Activated naive CD8-positive, alpha-beta T cell treated with anti-CD3 and anti-CD28 coated beads for 36 hours (primary cell): ENCODE measurements at regions not wholly inside any gene's neighbourhood (a gene's known extent, or its start where the extent isn't known, plus 50 kb on each side); places are given as distances from the start of the nearest gene placed in this dataset.

Source experiments
- DNase-seq: peaks from one replicate; pipeline ENCODE4 v3.0.0; 2021
- H3K27ac Mint-ChIP-seq: one replicate; pipeline ENCODE4 v1.8.0; 2022; ENCODE audit warnings: mild to moderate bottlenecking, moderate library complexity, mixed read lengths
- H3K27me3 Mint-ChIP-seq: one replicate; pipeline ENCODE4 v1.8.0; 2022; ENCODE audit warnings: mild to moderate bottlenecking, mixed read lengths
- H3K36me3 Mint-ChIP-seq: one replicate; pipeline ENCODE4 v1.8.0; 2021; ENCODE audit warnings: mild to moderate bottlenecking, mixed read lengths
- H3K4me1 Mint-ChIP-seq: one replicate; pipeline ENCODE4 v1.8.0; 2021; ENCODE audit warnings: mixed read lengths
- H3K4me3 Mint-ChIP-seq: one replicate; pipeline ENCODE4 v1.8.0; 2022; ENCODE audit warnings: mild to moderate bottlenecking, moderate library complexity, mixed read lengths
- H3K9me3 Mint-ChIP-seq: one replicate; pipeline ENCODE4 v1.8.0; 2022; ENCODE audit warnings: mixed read lengths

DNA sequence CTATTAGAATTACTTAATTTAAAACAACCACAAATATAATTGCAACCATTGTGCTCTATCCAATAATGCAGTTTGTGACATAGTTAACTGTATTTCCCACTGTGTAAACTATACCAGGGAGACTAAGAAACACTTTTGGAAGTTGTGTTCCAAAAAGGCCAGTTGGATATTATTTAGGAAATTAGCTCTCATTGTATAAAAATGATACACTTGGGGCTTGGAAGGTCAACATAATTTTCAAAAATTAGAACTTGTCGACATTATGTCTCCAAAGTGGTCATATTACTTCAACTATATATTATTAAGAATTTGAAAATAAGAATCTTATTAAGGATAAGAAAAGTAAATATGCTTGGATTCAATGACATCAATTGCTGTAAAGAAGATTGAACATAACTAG lies 876.6 kb downstream of the MRPL39 start:
- Mint-ChIP-seq H3K4me3 (no peak overlapping the region), H3K27me3 (no peaks in the 10 kb centered on the region), H3K36me3 (no peaks in the 10 kb centered on the region), H3K9me3 (no peaks in the 10 kb centered on the region), H3K27ac (no peak overlapping the region), H3K4me1 (no peaks in the 10 kb centered on the region)
- no peak for DNase-seq

DNA sequence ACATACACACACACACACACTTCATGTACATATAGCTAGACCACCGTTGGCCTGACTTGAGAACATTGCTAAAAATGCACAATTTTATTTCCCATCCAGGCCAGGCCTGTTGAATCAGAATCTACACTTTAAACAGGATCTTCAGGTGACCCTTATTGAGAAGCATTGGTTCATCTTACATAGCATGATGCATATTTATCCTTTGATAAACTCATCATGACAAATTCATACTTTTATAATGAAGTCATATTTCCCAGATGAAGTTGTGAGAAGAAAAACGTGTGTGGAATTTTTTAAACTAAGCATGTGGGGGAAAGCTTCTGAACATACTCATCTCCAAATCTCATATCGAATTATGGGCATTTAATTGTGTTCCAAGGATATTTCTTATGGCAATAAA lies 877.7 kb downstream of the MRPL39 start:
- no peak overlapping the region for H3K4me3 Mint-ChIP-seq
- no peak for DNase-seq
- no peaks in the 10 kb centered on the region for H3K27me3 Mint-ChIP-seq
- H3K27ac Mint-ChIP-seq = no peak overlapping the region
- H3K4me1 Mint-ChIP-seq = no peaks in the 10 kb centered on the region
- H3K36me3 Mint-ChIP-seq = no peaks in the 10 kb centered on the region
- H3K9me3 Mint-ChIP-seq = no peaks in the 10 kb centered on the region

DNA sequence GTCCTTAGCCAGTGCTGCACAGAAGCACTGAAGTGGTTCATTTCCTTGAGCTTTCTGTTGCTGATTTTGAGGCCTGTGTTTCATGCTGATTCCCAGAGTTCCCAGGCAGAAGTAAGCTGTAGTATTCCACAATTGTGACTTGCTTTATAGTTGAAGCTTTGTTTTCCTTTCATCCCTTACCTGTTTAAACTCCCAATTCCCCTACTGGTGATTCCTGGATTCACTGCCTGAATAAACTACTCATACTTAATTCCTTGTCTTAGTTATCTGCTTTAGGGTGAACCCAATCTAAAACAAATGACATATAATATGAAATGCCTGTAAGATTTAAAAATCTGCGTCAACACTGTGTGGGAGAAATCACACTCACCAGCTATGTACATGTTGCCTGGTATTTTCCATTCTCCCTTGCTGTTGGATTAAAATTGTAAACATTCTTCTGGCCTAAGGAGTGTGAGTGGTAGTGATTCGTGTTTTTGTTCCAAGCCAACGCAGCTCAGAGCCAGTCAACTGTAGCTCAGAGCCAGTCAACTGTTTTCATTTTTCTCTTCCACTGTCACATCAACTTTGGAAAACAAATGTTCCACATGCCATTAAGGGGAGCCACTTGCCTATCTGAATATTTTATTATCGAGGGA lies 879.4 kb downstream of the MRPL39 start:
- Mint-ChIP-seq H3K27me3 (no peaks in the 10 kb centered on the region), H3K4me3 (no peak overlapping the region), H3K9me3 (no peaks in the 10 kb centered on the region), H3K4me1 (no peaks in the 10 kb centered on the region), H3K27ac (no peak overlapping the region), H3K36me3 (no peaks in the 10 kb centered on the region)
- DNase-seq = no peak

DNA sequence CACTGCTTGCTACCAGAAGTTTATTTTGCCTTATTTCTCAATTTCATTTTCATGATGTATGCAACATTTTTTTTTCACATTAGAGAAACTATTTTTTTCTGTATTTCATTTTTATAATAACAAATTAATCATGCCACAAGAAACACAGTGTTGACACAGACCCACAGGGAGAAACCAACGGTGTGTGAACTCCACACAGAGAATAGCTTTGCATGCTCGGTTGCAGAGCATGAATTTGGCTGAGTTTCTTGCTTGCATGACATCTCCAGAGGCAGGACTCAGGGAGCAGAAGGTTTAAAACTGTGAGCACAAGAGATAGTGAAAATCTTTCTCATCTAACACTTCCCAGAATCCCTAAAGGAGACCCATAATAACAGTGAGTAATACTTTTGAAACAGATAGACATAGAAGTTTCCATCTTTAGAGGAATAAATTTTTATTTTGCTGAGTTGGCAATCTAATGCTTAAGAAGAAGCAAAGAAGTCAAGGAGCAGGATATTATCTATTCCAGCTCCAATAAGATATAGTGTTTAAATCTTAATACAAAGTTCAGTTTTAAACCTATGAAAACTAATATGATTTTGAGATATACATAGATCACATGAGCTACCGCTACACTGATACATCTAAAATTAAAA lies 890.9 kb downstream of the MRPL39 start:
- Mint-ChIP-seq H3K36me3 (no peaks in the 10 kb centered on the region), H3K27ac (no peak overlapping the region), H3K4me3 (no peak overlapping the region), H3K27me3 (no peaks in the 10 kb centered on the region), H3K4me1 (no peaks in the 10 kb centered on the region), H3K9me3 (no peaks in the 10 kb centered on the region)
- no peak for DNase-seq

DNA sequence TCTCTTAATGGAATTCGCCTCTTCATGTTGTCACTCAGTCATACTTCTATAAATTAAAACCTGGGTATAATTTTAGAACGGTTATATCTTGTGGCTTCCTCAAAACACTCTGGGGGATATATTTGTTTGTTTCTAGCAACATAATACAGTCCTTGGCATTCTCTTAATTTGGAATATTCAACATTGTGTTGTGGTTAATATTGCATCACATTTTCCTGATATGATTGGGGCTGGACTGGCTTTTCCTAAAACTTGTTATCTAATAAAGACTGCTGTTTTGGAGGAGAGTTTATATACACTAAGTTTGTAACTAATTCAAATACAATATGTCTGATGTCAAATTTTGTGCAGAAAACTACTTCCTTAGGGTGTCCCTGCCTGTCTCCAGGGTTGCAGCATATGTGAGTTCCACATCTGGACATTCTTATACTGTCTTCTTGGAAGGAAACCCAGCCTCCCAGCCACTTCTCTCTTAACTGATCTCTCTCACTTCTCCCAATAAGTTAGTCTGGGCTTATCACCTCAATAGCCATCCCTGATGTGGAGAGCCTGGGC lies 892.6 kb downstream of the MRPL39 start:
- Mint-ChIP-seq H3K4me1 (no peaks in the 10 kb centered on the region), H3K27ac (no peak overlapping the region), H3K27me3 (no peaks in the 10 kb centered on the region), H3K9me3 (no peaks in the 10 kb centered on the region), H3K4me3 (no peak overlapping the region), H3K36me3 (no peaks in the 10 kb centered on the region)
- no peak for DNase-seq

DNA sequence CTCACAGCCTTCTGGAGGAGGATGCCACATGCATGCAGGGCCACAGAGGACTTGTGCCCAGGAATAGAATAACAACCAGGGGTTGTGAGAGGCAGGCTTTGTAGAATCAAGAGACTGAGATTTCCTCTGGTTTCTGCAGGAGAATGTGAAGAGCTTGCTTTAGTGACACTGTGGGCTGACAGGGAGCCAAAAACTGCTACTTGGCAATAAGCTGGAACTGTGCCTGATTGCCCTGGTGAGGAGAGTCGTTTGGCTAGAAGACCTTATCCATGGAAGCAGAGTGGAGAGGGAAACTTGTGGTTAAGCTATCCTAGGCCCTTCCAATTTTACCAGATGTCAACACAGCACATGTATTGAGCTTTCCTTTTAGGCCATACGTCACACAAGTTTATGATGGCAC lies 902.1 kb downstream of the MRPL39 start:
- Mint-ChIP-seq H3K27me3 (no peaks in the 10 kb centered on the region), H3K9me3 (no peaks in the 10 kb centered on the region), H3K4me1 (no peaks in the 10 kb centered on the region), H3K27ac (no peak overlapping the region), H3K36me3 (no peaks in the 10 kb centered on the region), H3K4me3 (no peak overlapping the region)
- no peak for DNase-seq

DNA sequence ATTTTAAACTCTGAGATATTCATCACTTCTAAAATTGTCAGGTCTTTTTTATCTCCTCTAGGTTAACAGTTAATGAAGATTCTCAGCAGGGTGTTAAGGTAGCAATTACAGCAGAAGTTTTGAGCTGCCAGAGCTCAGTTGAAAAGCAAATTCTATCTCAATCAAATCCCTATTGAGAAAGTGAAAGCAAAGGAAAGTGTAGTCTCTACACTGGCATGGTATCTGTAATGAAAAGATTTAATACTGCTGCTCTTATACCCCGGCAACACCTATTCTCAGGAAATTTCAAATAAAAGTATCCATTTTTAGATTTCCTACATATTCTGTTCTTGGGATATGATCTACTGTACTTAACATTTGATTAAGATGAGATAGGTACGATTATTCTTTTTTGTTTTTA lies 913.5 kb downstream of the MRPL39 start:
- Mint-ChIP-seq H3K27ac (no peak overlapping the region), H3K4me3 (no peak overlapping the region), H3K4me1 (no peaks in the 10 kb centered on the region), H3K9me3 (no peaks in the 10 kb centered on the region), H3K27me3 (peaks cover 4% of the 10 kb centered on the region), H3K36me3 (no peaks in the 10 kb centered on the region)
- no peak for DNase-seq

DNA sequence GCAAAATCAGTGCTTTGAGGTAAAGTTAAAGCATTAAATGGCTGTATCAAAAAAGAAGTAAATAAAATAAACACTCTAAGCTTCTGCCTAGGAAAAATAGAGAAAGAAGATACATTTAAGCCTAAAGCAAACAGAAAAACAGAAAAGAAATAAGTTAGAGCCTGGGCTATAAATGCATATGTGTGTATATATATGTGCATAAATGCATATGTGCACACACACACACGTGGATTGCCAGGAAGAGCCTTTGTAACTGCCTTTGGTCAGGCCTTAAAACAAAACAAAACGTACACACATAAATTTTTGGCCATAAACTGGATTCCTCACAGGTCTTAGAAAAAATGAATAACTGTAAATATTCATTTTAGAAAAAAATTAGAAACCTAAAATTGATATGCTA lies 925.8 kb downstream of the MRPL39 start:
- no peak for DNase-seq
- H3K4me3 Mint-ChIP-seq = no peak overlapping the region
- H3K9me3 Mint-ChIP-seq = no peaks in the 10 kb centered on the region
- no peak overlapping the region for H3K27ac Mint-ChIP-seq
- no peaks in the 10 kb centered on the region for H3K27me3 Mint-ChIP-seq
- H3K36me3 Mint-ChIP-seq = no peaks in the 10 kb centered on the region
- no peaks in the 10 kb centered on the region for H3K4me1 Mint-ChIP-seq

DNA sequence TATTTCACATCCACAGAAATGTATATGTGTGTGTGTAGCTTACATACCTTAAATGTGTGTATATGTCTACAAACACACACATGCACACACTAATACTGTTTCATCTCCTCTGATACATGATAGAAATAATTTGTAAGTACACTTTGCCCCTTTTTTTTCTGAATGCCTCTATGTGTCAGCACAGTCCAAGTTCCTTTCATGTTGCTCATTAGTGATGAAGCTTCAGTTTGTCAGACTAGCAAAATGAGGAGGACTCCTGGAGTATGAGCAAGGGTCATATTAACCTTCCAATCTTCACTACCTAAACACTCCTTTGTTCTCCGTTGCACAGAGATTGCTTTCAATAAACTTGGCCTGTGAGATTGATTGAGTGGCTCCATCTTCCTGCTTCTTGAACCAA lies 935.4 kb downstream of the MRPL39 start:
- no peak for DNase-seq
- H3K4me3 Mint-ChIP-seq = no peak overlapping the region
- no peaks in the 10 kb centered on the region for H3K36me3 Mint-ChIP-seq
- no peak overlapping the region for H3K27ac Mint-ChIP-seq
- no peaks in the 10 kb centered on the region for H3K4me1 Mint-ChIP-seq
- H3K27me3 Mint-ChIP-seq = no peaks in the 10 kb centered on the region
- H3K9me3 Mint-ChIP-seq = no peaks in the 10 kb centered on the region

DNA sequence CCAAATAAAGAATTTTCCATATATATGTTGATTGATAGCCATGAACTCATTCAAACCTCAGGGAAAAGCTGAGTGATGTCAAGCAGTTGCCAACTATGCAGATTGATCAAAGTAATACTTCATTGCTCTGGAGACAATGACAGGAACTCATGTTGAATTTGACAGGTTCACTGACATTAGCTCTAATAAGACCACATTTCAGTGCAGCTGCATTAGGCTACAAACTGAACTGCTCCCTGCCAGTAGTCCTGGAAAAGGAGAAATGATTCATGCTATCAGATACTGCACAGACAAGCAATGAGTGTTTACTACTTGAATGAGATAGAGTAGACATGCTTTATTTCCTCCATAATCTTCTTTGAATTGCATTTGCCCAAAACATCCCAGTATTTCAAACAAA lies 948.4 kb downstream of the MRPL39 start:
- no peaks in the 10 kb centered on the region for H3K4me1 Mint-ChIP-seq
- no peak overlapping the region for H3K27ac Mint-ChIP-seq
- H3K27me3 Mint-ChIP-seq = no peaks in the 10 kb centered on the region
- no peak overlapping the region for H3K4me3 Mint-ChIP-seq
- no peaks in the 10 kb centered on the region for H3K36me3 Mint-ChIP-seq
- no peak for DNase-seq
- no peaks in the 10 kb centered on the region for H3K9me3 Mint-ChIP-seq

DNA sequence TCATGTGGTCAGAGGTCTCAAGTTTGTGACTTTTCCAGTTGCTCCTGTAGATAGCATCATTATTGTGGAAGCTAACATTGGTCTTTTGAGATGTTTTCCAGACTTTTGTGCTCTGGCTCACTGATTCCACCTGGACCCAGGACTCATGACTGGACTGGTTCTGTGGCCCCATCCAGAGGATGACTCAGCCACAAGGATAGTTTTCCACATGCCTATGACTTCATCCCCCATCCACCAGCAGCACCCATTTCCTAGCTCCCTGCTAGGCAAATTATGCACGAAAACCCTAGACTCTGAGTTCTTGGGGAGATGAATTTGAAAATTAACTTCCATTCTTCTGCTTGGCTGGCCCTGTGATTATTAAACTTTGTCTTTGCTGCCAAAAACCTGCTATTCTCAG lies 949.3 kb downstream of the MRPL39 start:
- Mint-ChIP-seq H3K9me3 (no peaks in the 10 kb centered on the region), H3K27ac (no peak overlapping the region), H3K4me1 (no peaks in the 10 kb centered on the region), H3K27me3 (no peaks in the 10 kb centered on the region), H3K36me3 (no peaks in the 10 kb centered on the region), H3K4me3 (no peak overlapping the region)
- no peak for DNase-seq

DNA sequence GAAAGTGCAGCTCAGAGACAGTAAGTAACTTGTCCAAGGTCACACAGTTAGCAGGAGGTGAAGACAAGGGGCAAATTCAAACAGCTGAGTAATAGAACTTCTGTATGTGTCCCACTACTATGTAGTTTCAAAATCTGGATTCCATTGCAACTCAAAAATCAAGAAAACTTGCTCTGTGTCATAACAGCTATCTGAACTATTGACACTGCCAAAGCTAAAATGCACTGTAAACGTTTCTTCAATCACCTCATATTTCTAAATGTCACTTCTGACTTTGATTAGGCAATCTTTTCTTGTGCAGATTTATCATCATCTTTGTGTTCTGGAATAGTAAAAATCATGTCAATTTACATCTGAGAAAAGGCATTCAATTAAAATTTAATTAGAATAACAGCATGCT lies 957.6 kb downstream of the MRPL39 start:
- H3K4me1 Mint-ChIP-seq = no peaks in the 10 kb centered on the region
- no peak for DNase-seq
- no peaks in the 10 kb centered on the region for H3K36me3 Mint-ChIP-seq
- no peak overlapping the region for H3K27ac Mint-ChIP-seq
- no peak overlapping the region for H3K4me3 Mint-ChIP-seq
- H3K27me3 Mint-ChIP-seq = no peaks in the 10 kb centered on the region
- H3K9me3 Mint-ChIP-seq = no peaks in the 10 kb centered on the region

DNA sequence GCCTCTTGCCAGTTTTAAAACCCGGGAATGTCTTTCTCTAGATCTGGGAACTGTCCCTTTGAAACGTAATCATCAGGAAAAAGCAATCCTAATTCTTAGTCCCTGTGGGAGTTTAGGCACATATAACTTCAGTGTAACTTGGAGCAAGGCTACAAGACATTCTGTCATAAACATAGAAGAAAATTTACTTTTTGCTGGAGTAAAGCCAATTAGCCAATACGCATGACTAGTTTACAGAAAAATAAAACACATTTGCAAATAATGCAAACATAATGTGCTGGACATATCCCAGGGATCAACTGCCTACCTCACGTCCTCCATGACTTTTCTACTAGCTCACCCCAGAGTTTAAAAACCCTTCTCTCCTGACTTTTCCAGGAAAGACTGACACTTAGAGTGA lies 970.6 kb downstream of the MRPL39 start:
- Mint-ChIP-seq H3K36me3 (no peaks in the 10 kb centered on the region), H3K27ac (no peak overlapping the region)

DNA sequence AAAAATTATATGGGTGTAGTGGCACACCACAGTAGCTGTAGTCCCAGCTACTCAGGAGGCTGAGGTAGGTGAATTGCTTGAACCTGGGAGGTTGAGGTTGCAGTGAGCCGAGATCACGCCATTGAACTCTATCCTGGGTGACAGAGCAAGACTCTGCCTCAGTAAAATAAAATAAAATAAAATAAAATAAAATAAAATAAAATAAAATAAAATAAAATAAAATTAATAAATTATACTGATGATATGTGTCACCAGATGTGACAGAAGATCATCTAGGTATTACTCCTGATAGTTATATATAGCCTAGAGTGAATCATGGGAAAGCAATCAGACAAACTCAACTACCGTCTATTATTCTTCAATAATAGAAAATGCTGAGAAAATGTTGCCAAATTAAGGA lies 972.5 kb downstream of the MRPL39 start:
- H3K4me3 Mint-ChIP-seq = no peak overlapping the region
- no peaks in the 10 kb centered on the region for H3K27me3 Mint-ChIP-seq
- DNase-seq = no peak
- no peak overlapping the region for H3K27ac Mint-ChIP-seq
- no peaks in the 10 kb centered on the region for H3K36me3 Mint-ChIP-seq
- H3K4me1 Mint-ChIP-seq = no peaks in the 10 kb centered on the region
- no peaks in the 10 kb centered on the region for H3K9me3 Mint-ChIP-seq

More for the DNA sequence above, 970.6 kb downstream of the MRPL39 start:
- Mint-ChIP-seq H3K4me3 (no peak overlapping the region), H3K27me3 (no peaks in the 10 kb centered on the region), H3K9me3 (no peaks in the 10 kb centered on the region), H3K4me1 (no peaks in the 10 kb centered on the region)
- DNase-seq = no peak

DNA sequence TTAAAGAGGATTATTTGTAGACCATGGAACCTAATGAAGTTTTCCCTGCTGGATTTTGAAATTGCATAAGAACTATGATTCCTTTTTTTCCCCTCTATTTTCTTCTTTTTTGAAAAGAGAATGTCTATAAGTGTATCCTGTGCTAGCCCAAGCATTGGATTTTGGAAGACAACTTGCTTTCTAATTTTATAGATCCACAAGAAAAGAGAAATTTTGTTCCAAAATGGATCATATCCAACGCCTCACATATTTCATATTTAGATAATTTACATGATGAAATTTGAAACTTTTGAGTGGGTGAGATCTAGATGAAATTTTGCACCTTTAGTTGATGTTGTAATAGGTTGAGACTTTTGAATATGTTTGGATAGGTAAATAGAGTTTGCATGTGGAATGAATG lies 978.7 kb downstream of the MRPL39 start:
- H3K36me3 Mint-ChIP-seq = no peaks in the 10 kb centered on the region
- DNase-seq = no peak
- H3K27ac Mint-ChIP-seq = no peak overlapping the region
- H3K4me1 Mint-ChIP-seq = no peaks in the 10 kb centered on the region
- H3K4me3 Mint-ChIP-seq = no peak overlapping the region
- no peaks in the 10 kb centered on the region for H3K27me3 Mint-ChIP-seq
- no peaks in the 10 kb centered on the region for H3K9me3 Mint-ChIP-seq

DNA sequence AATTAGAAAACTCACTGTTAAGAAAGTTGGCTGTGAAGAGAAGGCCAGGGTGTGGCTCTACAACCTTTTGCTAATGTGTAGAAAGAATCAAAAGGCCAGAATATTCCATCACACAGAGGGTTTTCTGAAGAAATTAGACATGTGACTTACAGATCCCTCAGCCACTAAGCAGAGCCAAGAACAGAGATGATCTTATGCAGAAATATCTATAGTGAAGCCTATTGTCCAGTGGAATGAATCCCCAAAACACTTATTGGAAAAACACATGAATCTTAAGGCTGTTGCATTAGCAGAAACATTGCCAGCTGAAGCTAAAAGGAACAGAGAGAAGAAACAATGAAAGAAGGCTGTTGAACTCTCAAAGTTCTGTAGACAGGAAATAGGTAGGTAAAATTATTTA lies 979.2 kb downstream of the MRPL39 start:
- H3K4me1 Mint-ChIP-seq = no peaks in the 10 kb centered on the region
- no peaks in the 10 kb centered on the region for H3K36me3 Mint-ChIP-seq
- no peak for DNase-seq
- H3K9me3 Mint-ChIP-seq = no peaks in the 10 kb centered on the region
- H3K27ac Mint-ChIP-seq = no peak overlapping the region
- no peak overlapping the region for H3K4me3 Mint-ChIP-seq
- H3K27me3 Mint-ChIP-seq = no peaks in the 10 kb centered on the region
